ENCODE measurements at regions not wholly inside any gene's neighbourhood (a gene's known extent, or its start where the extent isn't known, plus 50 kb on each side); places are given as distances from the start of the nearest gene placed in this dataset.

DNA sequence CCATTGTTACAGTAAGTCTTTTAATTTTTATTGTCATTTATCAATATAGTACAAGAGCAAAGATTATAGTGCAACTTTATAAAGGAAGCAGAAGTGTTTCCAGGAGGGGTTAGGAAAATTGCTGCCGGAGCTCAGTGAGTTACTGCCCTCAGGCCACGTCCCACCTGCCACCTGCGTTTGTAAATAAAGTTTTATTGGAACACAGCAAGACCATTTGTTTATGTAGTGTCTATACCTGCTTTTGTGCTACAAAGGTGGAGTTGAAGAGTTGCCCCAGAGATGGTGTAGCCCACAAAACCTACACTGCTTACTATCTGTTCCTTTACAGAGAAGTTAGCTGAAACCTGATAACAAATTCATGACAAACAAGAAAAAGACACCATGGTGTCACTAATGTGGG lies 437.8 kb upstream of the B3GAT1 start:
- TF ChIP-seq, protein P1, sequence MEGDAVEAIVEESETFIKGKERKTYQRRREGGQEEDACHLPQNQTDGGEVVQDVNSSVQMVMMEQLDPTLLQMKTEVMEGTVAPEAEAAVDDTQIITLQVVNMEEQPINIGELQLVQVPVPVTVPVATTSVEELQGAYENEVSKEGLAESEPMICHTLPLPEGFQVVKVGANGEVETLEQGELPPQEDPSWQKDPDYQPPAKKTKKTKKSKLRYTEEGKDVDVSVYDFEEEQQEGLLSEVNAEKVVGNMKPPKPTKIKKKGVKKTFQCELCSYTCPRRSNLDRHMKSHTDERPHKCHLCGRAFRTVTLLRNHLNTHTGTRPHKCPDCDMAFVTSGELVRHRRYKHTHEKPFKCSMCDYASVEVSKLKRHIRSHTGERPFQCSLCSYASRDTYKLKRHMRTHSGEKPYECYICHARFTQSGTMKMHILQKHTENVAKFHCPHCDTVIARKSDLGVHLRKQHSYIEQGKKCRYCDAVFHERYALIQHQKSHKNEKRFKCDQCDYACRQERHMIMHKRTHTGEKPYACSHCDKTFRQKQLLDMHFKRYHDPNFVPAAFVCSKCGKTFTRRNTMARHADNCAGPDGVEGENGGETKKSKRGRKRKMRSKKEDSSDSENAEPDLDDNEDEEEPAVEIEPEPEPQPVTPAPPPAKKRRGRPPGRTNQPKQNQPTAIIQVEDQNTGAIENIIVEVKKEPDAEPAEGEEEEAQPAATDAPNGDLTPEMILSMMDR (IDR thresholded peaks at IDR 0.05), result no peak
- TF ChIP-seq POLR2A (IDR thresholded peaks at IDR 0.05), result no peak

All from thyroid gland (tissue), 4 donors.